ENCODE measurements at regions not wholly inside any gene's neighbourhood (a gene's known extent, or its start where the extent isn't known, plus 50 kb on each side); places are given as distances from the start of the nearest gene placed in this dataset.

DNA sequence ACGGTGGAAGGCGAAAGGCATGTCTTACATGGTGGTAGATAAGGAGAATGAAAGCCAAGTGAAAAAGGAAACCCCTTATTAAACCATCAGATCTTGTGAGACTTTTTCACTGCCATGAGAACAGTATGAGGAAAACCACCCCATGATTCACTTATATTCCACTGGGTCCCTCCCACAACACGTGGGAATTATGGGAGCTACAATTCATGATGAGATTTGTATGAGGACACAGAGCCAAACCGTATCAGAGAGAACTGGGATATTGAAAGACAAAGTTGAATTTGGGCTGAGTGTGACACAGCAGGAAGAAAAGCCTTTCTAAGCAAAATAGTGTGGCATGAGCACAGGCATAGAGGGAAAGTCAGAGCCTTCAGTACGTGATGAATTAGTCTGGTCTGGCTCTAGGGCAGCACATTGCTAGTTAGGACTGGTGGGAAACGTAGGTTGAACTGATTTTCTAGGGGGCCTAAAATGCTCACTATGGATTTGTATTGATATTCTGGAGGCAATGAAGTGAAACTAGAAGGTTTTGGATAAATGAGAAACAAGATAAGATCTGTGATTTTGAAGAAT lies 84.8 kb upstream of the RND3 start:
- DNase-seq (ENCODE audit: insufficient read length, low spot score) (no peak), FAIRE-seq (no peak)

GRCh38 chr2:150571121-150571520 lies 83.7 kb upstream of the RND3 start:
- DNase-seq (ENCODE audit: insufficient read length, low spot score) (no peak), FAIRE-seq (no peak)

GRCh38 chr2:150570712-150571111 lies 83.2 kb upstream of the RND3 start:
- FAIRE-seq (no peak), DNase-seq (ENCODE audit: insufficient read length, low spot score) (peak; percentile 64)

DNA sequence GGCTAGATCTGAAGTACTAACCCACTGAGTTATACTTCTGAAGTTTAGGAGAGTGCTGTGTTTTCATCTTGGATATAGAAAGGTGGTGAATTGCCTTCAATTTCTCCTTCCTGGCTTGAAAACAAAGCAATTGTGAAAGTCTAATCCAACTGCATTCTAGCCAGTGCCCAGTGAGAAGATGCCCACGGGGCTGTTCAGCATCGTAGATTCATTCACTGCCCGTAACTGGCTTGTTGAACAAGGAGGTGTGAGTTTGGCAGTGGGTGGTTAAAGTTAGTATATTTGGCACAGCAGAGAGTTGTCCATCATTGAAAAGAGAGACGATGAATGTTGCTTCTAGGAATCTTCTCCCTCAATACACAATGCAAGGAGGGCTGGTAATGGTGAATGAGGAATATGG lies 82.3 kb upstream of the RND3 start:
- no peak for FAIRE-seq

GRCh38 chr2:150567771-150568301 lies 80.4 kb upstream of the RND3 start:
- no peak for FAIRE-seq
- no peak for DNase-seq (ENCODE audit: insufficient read length, low spot score)

More for the DNA sequence above, 82.3 kb upstream of the RND3 start:
- no peak for DNase-seq (ENCODE audit: insufficient read length, low spot score)

DNA sequence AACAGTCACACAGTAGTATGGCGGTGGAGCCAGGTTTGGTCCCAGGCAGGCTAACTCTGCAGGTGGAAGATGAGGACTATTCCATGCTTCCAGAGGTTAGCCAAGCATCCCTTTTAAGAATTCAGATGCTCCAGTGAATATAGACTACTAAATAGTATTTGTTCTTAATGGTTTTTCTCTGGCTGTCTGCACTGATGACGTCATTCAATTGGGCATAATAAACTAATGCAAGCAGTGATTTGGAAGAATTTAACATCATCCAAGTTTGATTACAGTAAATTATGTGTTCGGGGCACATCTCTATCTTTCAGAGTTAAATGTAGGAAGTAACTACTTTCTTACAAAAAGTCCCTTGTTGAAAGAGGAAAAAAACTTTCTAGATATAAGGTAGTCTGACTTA lies 78.8 kb upstream of the RND3 start:
- no peak for FAIRE-seq

DNA sequence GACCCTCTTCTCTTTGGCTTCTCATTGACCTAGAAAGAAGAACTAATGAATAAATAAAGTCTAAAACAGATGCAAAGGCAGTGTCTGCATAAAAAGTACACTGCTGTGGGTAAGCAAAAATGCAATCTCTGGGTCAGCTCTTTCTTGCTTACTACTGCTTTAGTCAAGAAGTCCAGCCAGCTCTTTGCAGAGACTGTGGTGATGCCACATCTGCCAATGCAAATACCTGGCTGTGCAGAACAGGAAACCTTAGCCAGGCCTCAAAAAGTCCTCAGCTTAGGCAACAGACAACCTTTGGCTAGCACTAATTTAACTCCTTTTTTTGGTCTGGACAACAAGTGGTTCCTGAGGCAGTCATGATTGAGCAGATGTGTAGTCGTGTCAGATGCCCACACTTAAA lies 73.6 kb upstream of the RND3 start:
- DNase-seq (ENCODE audit: insufficient read length, low spot score) (no peak), FAIRE-seq (no peak)

More for the DNA sequence above, 78.8 kb upstream of the RND3 start:
- no peak for DNase-seq (ENCODE audit: insufficient read length, low spot score)

DNA sequence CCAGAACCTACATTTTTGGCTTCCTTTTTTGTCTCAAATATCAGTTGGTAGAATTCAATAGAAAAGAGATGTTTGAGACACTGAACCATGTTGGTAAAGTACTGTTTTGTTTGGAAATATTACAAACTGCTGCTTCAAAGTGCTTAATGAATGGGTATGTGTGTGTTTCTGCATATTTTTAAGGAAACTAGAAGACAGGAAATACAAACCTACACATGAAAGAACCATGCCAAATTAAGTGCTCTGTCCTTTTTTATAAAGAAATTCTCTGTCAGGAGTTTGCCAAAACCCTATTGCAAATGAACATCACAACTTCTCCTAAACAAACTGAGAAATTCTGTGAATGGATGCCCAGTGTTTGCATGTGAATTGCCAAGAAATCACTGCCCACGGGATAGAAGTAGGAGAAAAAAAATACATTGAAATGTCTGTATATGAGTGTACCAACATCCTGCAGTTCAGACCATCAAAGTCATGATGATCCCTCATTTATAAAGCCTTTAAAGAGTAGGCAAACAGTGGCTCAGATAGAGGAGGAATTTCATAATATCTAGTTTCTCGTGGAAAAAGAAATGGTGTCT lies 69.6 kb upstream of the RND3 start:
- DNase-seq (ENCODE audit: insufficient read length, low spot score) (no peak), FAIRE-seq (no peak)

DNA sequence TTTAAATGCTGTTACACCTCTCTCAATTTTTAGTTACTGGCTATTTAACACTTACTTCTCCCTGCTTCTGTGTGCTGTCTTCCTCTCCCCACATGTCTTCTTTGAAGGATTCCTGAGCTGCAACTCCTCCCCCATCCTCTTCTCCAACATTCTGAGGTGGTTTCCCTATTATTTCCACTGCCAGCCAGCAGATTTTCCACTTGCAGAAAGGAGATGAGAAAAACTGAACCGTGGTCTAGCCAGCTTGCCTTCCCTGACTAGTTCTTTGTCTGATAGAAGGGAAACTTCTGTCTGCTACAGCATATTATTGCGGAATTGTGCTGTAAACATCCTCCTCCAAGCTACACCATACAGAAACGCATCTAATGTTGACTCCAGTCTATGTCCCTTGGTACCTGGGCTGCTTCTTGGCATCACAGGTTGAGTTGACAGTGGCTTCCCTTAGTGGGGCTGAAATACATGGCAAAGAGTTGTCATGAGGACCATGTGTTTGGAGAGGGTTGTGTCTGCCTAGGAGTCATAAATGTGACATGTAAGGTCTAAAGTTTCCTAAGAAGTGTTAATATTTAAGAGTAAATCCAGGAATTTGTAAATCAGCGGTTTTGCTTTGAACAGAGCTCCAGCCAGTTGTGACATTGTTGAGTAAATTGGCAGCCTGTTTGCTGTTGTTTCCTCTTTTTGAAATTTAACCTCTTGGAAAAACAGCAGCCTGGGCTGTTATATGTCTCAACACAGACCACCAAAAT lies 68.3 kb upstream of the RND3 start:
- FAIRE-seq (no peak), DNase-seq (ENCODE audit: insufficient read length, low spot score) (no peak)

GRCh38 chr2:150554046-150554445 lies 66.6 kb upstream of the RND3 start:
- DNase-seq (ENCODE audit: insufficient read length, low spot score) = no peak
- FAIRE-seq = no peak

DNA sequence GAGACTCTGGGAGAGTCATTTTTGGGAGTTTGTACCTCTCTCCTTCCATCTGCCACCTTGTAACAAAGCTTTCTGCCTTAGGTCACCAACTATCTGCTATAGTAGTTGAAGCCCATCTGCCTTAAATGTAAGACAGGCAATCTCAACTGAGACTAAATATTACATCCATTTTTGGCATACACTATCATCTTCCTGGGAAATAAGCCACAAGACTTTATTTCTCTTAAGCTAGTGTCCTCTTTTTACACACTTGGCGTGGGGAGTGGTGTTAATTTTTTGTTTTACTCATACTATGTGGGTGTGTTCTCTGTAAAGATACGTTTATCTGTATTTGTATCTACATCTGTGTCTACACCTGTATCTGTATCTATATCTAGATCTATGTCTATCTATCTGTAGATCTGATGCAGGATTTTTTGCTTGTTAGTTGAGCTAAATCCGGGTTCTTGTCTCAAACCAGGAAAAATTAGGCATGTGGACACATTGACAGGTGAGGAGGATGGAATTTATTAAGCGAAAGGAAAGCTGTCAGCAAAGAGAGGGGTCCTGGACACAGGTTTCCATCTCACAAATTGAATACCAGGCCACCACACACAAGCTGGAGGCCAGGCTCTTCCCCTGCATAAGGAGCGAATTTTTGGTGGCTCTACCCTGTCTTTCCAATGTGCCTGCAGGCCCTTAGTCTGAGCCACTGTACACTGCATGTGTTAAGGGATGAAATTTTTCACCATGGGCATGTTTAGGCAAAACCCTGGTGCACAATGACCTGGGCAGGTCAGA lies 64.8 kb upstream of the RND3 start:
- DNase-seq (ENCODE audit: insufficient read length, low spot score) (no peak), FAIRE-seq (peak; percentile 16)

- no peak for FAIRE-seq
- DNase-seq (ENCODE audit: insufficient read length, low spot score) = no peak
Measured at GRCh38 chr2:150549381-150549780, 61.9 kb upstream of the RND3 start.

DNA sequence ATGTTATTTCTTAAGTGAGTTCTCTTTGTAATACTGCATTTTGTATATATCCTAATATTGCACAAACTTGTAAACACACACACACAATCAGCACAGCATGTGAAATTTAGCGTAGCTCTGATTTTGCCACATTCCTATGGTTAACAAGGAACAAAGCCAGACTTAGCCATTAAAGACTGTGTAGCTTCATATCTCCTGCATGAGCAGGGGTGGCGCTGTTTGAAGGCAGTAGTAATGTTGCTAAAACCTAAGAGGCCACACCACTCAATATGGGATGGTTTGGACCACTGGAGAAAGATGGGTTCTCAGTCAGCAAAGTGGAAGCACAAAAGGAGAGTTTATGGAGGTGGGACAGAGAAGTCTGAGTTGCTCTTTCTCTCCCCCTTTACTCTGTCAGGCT lies 61.1 kb upstream of the RND3 start:
- no peak for DNase-seq (ENCODE audit: insufficient read length, low spot score)
- peak; percentile 38 for FAIRE-seq

DNA sequence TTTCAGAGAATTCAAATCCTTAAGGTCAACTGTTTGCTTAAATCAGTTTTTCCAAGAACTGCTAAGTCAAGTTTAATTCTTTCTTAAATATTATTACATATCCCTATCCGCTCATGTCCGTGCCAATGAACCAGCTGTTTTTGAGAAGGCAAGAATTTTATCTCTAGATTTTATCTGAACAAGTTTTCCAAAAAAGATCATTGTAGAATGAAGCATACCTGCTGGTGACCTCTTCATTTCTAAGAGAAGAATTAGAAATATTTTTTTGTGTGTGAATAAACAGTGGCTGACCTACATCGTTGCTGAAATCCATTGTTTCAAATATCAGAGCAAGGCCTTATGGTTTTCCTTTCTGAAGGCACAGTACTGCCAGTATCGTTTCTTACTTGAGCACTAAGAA lies 58.4 kb upstream of the RND3 start:
- FAIRE-seq = no peak

GRCh38 chr2:150544731-150545130 lies 57.3 kb upstream of the RND3 start:
- FAIRE-seq = no peak
- no peak for DNase-seq (ENCODE audit: insufficient read length, low spot score)

More for the DNA sequence above, 58.4 kb upstream of the RND3 start:
- no peak for DNase-seq (ENCODE audit: insufficient read length, low spot score)

GRCh38 chr2:150542692-150543091 lies 55.2 kb upstream of the RND3 start:
- DNase-seq (ENCODE audit: insufficient read length, low spot score) (no peak), FAIRE-seq (no peak)

DNA sequence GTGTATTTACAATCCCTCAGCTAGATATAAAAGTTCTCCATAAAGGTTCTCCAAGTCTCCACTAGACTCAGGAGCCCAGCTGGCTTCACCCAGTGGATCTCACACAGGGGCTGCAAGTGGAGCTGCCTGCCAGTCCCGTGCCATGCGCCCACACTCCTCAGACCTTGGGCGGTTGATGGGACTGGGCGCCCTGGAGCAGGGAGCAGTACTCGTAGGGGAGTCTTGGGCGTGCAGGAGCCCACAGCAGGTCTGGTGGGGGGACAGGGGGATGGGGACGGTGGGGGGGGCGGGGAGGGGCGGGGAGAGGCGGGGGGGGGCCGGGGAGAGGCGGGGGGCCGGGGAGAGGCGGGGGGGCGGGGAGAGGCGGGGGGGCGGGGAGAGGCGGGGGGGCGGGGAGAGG lies 54.7 kb upstream of the RND3 start:
- FAIRE-seq (no peak), DNase-seq (ENCODE audit: insufficient read length, low spot score) (no peak)

- no peak for DNase-seq (ENCODE audit: insufficient read length, low spot score)
- FAIRE-seq = peak; percentile 13
Measured at GRCh38 chr2:150538651-150539201, 51.3 kb upstream of the RND3 start.
